ENCODE measurements at regions not wholly inside any gene's neighbourhood (a gene's known extent, or its start where the extent isn't known, plus 50 kb on each side); places are given as distances from the start of the nearest gene placed in this dataset.

GRCh38 chr12:115661112-115661511 lies 616.4 kb downstream of the MED13L start:
- DNase-seq, result peak in 1 of 4 donors; percentile 16
- intact Hi-C loops (cut with DNase I), result no loop called here
- peak overlapping the region in 2 of 4 donors; percentile 20 to 24 for H3K27ac ChIP-seq

GRCh38 chr12:115660211-115660805 lies 617.2 kb downstream of the MED13L start:
- peak; percentile 53 for ATAC-seq
- Histone ChIP-seq H3K4me3 (no peak overlapping the region), H3K9me3 (no peaks in the 10 kb centered on the region), H3K4me1 (no peaks in the 10 kb centered on the region), H3K27ac (peak overlapping the region in 2 of 4 donors; percentile 20 to 24), H3K36me3 (replicated peaks in 1 of 2; ENCODE audit: insufficient read depth in 1 of 2, low read depth in 2 of 2) (no peaks in the 10 kb centered on the region), H3K27me3 (peaks cover 0 to 4% of the 10 kb centered on the region in 2 donors)
- 46 to 56% methylated on average over 10 of the region's 10 CpGs for WGBS, 2 donors
- intact Hi-C loops (cut with DNase I), result no loop called here
- TF ChIP-seq POLR2A (IDR thresholded peaks at IDR 0.05) (no peak), CTCF (IDR thresholded peaks at IDR 0.05) (no peak)
- DNase-seq, result peak in 1 of 4 donors; percentile 8

More at GRCh38 chr12:115661112-115661511, 616.4 kb downstream of the MED13L start:
- H3K36me3 ChIP-seq (replicated peaks in 1 of 2; ENCODE audit: insufficient read depth in 1 of 2, low read depth in 2 of 2), result no peaks in the 10 kb centered on the region
- no peak overlapping the region for H3K4me3 ChIP-seq
- no peaks in the 10 kb centered on the region for H3K9me3 ChIP-seq
- no peak for TF ChIP-seq POLR2A (IDR thresholded peaks at IDR 0.05)
- TF ChIP-seq CTCF (IDR thresholded peaks at IDR 0.05), result no peak
- peaks cover 0 to 4% of the 10 kb centered on the region in 2 donors for H3K27me3 ChIP-seq
- peak; percentile 12 for ATAC-seq
- WGBS, 2 donors, result 65 to 75% methylated on average over 2 of the region's 2 CpGs
- no peaks in the 10 kb centered on the region for H3K4me1 ChIP-seq

GRCh38 chr12:115659422-115659821 lies 618.1 kb downstream of the MED13L start:
- Histone ChIP-seq H3K9me3 (no peaks in the 10 kb centered on the region), H3K27ac (peak overlapping the region in 1 of 4 donors; percentile 20), H3K27me3 (peaks cover 0 to 4% of the 10 kb centered on the region in 2 donors), H3K36me3 (replicated peaks in 1 of 2; ENCODE audit: insufficient read depth in 1 of 2, low read depth in 2 of 2) (no peaks in the 10 kb centered on the region), H3K4me1 (no peaks in the 10 kb centered on the region), H3K4me3 (no peak overlapping the region)
- intact Hi-C loops (cut with DNase I), result no loop called here
- no peak for TF ChIP-seq CTCF (IDR thresholded peaks at IDR 0.05)
- TF ChIP-seq POLR2A (IDR thresholded peaks at IDR 0.05), result no peak
- ATAC-seq (no peak), DNase-seq (no peak)
- 41 to 51% methylated on average over 4 of the region's 4 CpGs for WGBS, 2 donors

GRCh38 chr12:115657081-115658013 lies 620.1 kb downstream of the MED13L start:
- TF ChIP-seq POLR2A (IDR thresholded peaks at IDR 0.05) (no peak), CTCF (IDR thresholded peaks at IDR 0.05) (no peak)
- no peak for DNase-seq
- ATAC-seq, result no peak
- H3K4me1 ChIP-seq, result no peaks in the 10 kb centered on the region
- H3K27ac ChIP-seq, result no peak overlapping the region
- WGBS, 2 donors, result 54 to 60% methylated on average over 6 of the region's 7 CpGs
- intact Hi-C loops (cut with DNase I), result no loop called here
- H3K36me3 ChIP-seq (replicated peaks in 1 of 2; ENCODE audit: insufficient read depth in 1 of 2, low read depth in 2 of 2), result no peaks in the 10 kb centered on the region
- H3K4me3 ChIP-seq, result no peak overlapping the region
- no peaks in the 10 kb centered on the region for H3K9me3 ChIP-seq
- peaks cover 0 to 2% of the 10 kb centered on the region in 2 donors for H3K27me3 ChIP-seq
